ENCODE measurements at regions not wholly inside any gene's neighbourhood (a gene's known extent, or its start where the extent isn't known, plus 50 kb on each side); places are given as distances from the start of the nearest gene placed in this dataset.

GRCh38 chr2:183995632-183996031 lies 602.7 kb upstream of the ZNF804A start:
- TF ChIP-seq CTCF (IDR thresholded peaks at IDR 0.05; ENCODE audit: insufficient read depth, low read length, severe bottlenecking) = no peak
- H3K36me3 ChIP-seq (ENCODE audit: control insufficient read depth, insufficient read depth, low read length) = no peaks in the 10 kb centered on the region
- H3K27me3 ChIP-seq (ENCODE audit: control insufficient read depth, insufficient read depth, low read length) = no peaks in the 10 kb centered on the region
- DNase-seq (ENCODE audit: low read depth) (peak; percentile 15), FAIRE-seq (no peak)
- no peak overlapping the region for H3K4me3 ChIP-seq (ENCODE audit: low read depth, low read length)

GRCh38 chr2:183996825-183997793 lies 601.2 kb upstream of the ZNF804A start:
- Histone ChIP-seq H3K4me3 (ENCODE audit: low read depth, low read length) (no peak overlapping the region), H3K27me3 (ENCODE audit: control insufficient read depth, insufficient read depth, low read length) (no peaks in the 10 kb centered on the region), H3K36me3 (ENCODE audit: control insufficient read depth, insufficient read depth, low read length) (no peaks in the 10 kb centered on the region)
- FAIRE-seq = no peak
- no peak for DNase-seq (ENCODE audit: low read depth)
- no peak for TF ChIP-seq CTCF (IDR thresholded peaks at IDR 0.05; ENCODE audit: insufficient read depth, low read length, severe bottlenecking)

DNA sequence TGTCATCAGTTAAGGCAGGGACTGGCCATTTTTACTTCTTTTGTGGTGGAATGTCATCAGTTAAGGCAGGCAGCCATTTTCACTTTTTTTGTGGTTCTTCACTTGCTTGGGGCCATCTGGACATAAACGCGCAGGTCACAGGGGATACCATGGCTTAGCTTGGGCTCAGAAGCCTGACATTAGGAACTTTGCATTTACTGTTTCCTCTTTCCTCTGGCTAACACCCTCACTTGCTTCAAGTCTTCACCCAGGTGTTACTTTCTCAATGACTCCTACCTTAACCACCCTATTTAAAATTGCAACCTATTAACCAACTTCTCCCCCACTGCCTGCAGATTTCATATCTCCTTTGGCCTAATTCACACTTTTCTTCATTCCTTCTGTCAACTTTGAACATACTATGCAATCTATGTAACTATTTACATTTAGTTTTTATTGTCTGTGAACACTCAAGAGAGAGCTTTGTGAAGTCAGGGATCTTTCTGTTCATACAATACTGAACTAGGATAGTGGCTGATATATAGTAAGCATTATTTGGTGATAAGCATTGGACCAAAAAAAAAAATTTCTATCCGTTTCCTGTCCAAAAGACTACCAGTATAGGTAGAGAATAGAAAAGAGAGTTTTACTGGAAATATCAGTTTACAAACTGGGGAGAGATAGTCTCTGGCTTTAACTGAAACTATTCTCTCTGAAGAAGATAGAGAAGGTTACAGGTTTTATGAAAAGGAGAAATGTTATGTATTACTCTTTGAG lies 600.1 kb upstream of the ZNF804A start:
- Histone ChIP-seq H3K4me3 (ENCODE audit: low read depth, low read length) (no peak overlapping the region), H3K27me3 (ENCODE audit: control insufficient read depth, insufficient read depth, low read length) (no peaks in the 10 kb centered on the region), H3K36me3 (ENCODE audit: control insufficient read depth, insufficient read depth, low read length) (no peaks in the 10 kb centered on the region)
- TF ChIP-seq CTCF (IDR thresholded peaks at IDR 0.05; ENCODE audit: insufficient read depth, low read length, severe bottlenecking) = no peak
- DNase-seq (ENCODE audit: low read depth) (no peak), FAIRE-seq (no peak)

GRCh38 chr2:183998797-183999190 lies 599.5 kb upstream of the ZNF804A start:
- FAIRE-seq (no peak), DNase-seq (ENCODE audit: low read depth) (no peak)
- no peak overlapping the region for H3K4me3 ChIP-seq (ENCODE audit: low read depth, low read length)
- H3K36me3 ChIP-seq (ENCODE audit: control insufficient read depth, insufficient read depth, low read length) = no peaks in the 10 kb centered on the region
- TF ChIP-seq CTCF (IDR thresholded peaks at IDR 0.05; ENCODE audit: insufficient read depth, low read length, severe bottlenecking) = no peak
- no peaks in the 10 kb centered on the region for H3K27me3 ChIP-seq (ENCODE audit: control insufficient read depth, insufficient read depth, low read length)

DNA sequence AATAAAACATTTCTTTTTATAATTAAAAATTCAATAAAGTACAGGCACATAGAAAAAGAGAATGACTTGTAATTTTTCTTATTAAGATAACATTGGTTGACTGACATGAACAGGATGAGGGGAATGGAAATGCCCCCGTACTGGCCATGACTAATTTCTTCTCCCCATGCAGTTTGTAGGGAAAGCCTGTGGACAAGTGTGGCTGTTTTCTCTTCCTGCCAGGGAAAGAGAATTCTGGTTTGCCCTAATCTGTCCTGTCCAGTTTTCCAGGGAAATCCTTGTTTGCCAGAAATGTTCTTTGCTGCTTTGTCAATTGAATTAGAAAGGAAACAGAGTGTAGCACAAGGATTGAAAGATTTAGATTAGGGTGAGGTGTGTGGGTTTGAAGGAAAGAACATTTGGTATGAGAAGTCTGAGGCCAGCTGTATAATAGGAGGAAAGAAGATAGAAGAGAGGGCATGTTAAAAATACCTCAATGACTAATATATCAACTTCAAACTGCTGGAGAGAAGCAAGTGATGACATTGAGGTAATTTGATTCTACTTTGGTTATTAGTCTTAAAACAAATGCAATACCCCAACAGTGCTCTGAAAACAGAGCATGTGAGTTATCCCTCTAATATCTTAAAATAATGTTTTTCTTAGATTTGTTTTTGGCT lies 593.9 kb upstream of the ZNF804A start:
- no peak overlapping the region for H3K4me3 ChIP-seq (ENCODE audit: low read depth, low read length)
- FAIRE-seq = no peak
- H3K27me3 ChIP-seq (ENCODE audit: control insufficient read depth, insufficient read depth, low read length) = no peaks in the 10 kb centered on the region
- H3K36me3 ChIP-seq (ENCODE audit: control insufficient read depth, insufficient read depth, low read length) = no peaks in the 10 kb centered on the region
- peak; percentile 6 for DNase-seq (ENCODE audit: low read depth)
- no peak for TF ChIP-seq CTCF (IDR thresholded peaks at IDR 0.05; ENCODE audit: insufficient read depth, low read length, severe bottlenecking)

All from bronchial epithelial cell (primary cell).